Stomach (tissue), 4 donors: ENCODE measurements at regions not wholly inside any gene's neighbourhood (a gene's known extent, or its start where the extent isn't known, plus 50 kb on each side); places are given as distances from the start of the nearest gene placed in this dataset.

ENCODE experiments used
- EP300 ChIP-seq: sonication (generic); formaldehyde crosslinking; IDR thresholded peaks from one replicate; pipeline ENCODE4 v1.6.1; 2017; ENCODE audit warnings: antibody characterized with exemption
- POLR2A ChIP-seq, 4 donors: fragments of 450-650 bp; IDR thresholded peaks; one replicate each; pipeline ENCODE4 v1.6.1; 2016; ENCODE audit warnings: antibody characterized with exemption in 4 of 4, control low read depth in 2 of 4, mild to moderate bottlenecking in 1 of 4, moderate library complexity in 1 of 4
- POLR2AphosphoS5 ChIP-seq, 3 donors: sonication (generic); formaldehyde crosslinking; IDR thresholded peaks; one replicate each; pipeline ENCODE4 v1.6.1; 2016; ENCODE audit warnings: antibody characterized with exemption in 3 of 3
- TF ChIP-seq, protein P1 (sequence below), 7 experiments: fragments of 450-650 bp in 4 of 7; fragments of 200-600 bp in 3 of 7; sonication (generic) in 3 of 7; IDR thresholded peaks; one replicate each; pipeline ENCODE4 v1.5.1; 2016 to 2019; ENCODE audit warnings: antibody characterized with exemption in 7 of 7, control low read depth in 2 of 7, mild to moderate bottlenecking in 1 of 7

DNA sequence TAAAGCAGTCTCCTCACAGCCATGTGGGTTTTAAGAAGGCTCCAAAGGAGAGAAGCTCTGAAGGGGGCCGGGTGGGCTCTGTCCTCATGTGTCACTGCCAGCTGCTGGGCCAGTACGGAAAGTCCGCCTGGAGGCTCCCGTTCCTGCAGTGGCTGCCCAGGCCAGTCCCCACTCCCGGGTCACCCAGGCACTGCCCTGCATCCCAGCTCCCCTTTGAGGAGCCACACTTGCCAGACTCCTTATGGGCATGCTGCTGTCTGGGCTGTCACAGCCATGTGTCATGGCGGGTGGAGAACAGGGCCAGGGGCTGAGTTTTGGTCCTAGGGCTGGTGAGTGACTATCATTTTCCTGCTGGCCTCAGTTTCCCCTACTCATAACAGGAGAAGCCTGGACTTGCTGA, 79.4 kb upstream of the ACTRT2 start:
- TF ChIP-seq POLR2A (IDR thresholded peaks at IDR 0.05) (no peak), EP300 (no peak), POLR2AphosphoS5 (IDR thresholded peaks at IDR 0.05) (no peak)
- TF ChIP-seq, protein P1, sequence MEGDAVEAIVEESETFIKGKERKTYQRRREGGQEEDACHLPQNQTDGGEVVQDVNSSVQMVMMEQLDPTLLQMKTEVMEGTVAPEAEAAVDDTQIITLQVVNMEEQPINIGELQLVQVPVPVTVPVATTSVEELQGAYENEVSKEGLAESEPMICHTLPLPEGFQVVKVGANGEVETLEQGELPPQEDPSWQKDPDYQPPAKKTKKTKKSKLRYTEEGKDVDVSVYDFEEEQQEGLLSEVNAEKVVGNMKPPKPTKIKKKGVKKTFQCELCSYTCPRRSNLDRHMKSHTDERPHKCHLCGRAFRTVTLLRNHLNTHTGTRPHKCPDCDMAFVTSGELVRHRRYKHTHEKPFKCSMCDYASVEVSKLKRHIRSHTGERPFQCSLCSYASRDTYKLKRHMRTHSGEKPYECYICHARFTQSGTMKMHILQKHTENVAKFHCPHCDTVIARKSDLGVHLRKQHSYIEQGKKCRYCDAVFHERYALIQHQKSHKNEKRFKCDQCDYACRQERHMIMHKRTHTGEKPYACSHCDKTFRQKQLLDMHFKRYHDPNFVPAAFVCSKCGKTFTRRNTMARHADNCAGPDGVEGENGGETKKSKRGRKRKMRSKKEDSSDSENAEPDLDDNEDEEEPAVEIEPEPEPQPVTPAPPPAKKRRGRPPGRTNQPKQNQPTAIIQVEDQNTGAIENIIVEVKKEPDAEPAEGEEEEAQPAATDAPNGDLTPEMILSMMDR (IDR thresholded peaks at IDR 0.05): no peak
